NB4 (cell line): ENCODE measurements at regions not wholly inside any gene's neighbourhood (a gene's known extent, or its start where the extent isn't known, plus 50 kb on each side); places are given as distances from the start of the nearest gene placed in this dataset.

Source experiments
- CTCF ChIP-seq: IDR thresholded peaks from one replicate; pipeline ENCODE4 v1.5.1; 2012; ENCODE audit warnings: low read depth, low read length
- POLR2A ChIP-seq: IDR thresholded peaks from 2 replicates; pipeline ENCODE4 v1.6.1; 2011; ENCODE audit warnings: mild to moderate bottlenecking; ENCODE audit not compliant: insufficient read length; ENCODE audit errors: extremely low read depth

GRCh38 chr3:111325160-111325718, 216.8 kb upstream of the CD96 start:
- TF ChIP-seq CTCF (no peak), POLR2A (no peak)
